CD4-positive, alpha-beta T cell treated with Interferon alpha-2 for 1 hour (primary cell): ENCODE measurements at regions not wholly inside any gene's neighbourhood (a gene's known extent, or its start where the extent isn't known, plus 50 kb on each side); places are given as distances from the start of the nearest gene placed in this dataset.

Source experiments
- DNase-seq, 2 donors: peaks; one replicate each; pipeline ENCODE4 v3.0.0-alpha.2; 2020 to 2022

DNA sequence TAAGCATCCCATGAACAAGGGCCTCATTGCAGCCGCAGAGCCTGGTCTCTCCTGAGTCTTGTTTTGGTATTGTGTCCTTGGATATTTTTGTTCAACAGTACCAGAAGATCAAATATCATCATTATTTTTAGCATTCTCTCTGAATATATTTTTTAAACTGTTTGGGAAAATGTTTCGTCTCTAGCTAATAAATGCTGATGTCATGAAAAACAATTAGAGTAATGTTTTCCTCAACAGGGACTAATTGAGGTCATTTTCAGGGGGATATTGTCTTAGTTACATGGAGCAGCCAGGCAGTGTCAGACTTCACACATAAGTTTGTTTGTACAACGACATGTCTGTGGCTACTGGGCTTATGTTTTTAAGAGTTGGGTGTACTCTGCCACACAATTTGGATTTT lies 805.3 kb upstream of the SOX9 start:
- no peak for DNase-seq

DNA sequence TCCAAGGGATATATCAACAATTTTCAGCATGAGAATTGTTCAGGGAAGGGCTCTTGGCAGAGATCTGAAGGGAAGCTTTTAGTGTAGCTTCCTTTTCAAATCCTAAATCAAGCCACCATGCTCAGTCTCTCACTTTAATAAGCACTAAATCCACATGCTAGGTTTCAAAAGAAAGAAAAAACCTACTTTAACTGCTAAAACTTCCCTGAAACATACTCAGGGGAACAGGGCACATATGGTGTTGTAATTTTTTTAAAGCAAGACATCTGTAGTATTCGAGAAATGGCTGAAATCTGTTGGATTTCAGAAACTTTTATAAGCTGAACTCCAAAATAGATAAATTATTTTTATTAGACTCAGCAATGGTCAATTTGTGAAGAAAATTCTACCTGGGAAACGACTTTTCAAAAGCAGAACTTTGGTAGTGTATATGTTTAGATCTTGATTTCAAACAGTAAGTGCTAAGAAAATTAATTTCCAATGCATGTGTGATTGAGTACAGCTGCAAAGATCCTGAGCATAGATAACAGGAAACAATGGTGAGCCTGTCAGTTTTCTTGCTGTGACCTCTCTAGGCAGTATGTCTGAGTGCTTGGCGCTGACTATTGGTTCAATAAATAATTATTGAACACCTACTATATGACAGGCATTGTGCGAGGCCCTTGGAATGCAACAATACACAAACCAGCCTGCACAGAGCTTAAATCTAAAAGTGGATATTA lies 804.5 kb upstream of the SOX9 start:
- no peak for DNase-seq

DNA sequence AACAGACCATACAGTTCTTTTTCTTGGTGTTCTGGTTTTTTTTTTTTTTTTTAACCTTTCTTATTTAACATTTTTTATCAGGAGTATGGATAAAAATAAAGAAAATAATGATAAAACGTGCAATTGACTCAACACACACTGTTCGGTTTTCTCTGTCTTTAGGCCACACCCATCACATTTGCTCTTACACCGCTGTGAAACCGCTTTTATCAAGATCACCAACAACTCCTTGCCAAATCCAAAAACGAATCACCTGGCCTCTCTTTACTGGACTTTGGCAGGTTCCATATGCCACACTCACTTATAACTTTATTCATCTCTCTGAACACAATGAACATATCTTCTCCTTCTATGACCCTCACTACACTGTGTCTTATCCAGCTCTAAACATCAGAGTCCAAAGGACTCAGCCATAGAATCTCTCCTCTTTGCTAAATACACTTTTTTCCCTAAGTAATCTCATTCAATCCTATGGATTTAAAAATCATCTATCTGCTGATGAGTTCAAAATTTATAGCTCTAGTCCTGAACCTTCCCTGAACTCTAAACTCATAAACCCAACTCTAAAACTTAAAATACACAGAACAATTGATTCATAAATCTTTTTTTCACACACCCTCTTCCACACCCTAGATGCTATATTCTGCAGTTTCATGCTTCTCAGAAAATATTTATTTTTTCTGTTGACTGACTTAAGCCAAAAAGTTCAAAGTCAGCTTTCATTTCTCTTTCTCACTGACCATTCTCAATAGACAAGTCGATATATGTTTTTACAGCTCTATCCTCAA lies 800.6 kb upstream of the SOX9 start:
- DNase-seq, result no peak

DNA sequence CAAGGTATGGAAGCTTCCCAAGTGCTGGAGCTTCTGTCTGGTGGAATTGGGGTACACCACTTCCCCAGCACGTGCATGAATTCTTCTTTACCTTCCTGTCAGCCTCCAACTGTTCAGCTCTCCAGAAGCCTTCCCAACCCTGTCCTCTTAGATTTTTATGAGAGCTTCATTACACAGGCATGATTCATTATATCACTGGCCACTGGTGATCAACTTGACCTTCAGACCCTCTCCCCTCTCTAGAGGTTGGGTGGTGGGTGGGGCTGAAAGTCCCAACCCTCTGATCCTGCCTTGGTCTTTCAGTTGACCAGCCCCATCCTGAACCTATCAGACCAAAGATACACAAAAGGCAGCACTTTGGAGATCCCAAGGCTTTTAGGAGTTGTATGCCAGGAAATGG lies 795.7 kb upstream of the SOX9 start:
- DNase-seq, result no peak

DNA sequence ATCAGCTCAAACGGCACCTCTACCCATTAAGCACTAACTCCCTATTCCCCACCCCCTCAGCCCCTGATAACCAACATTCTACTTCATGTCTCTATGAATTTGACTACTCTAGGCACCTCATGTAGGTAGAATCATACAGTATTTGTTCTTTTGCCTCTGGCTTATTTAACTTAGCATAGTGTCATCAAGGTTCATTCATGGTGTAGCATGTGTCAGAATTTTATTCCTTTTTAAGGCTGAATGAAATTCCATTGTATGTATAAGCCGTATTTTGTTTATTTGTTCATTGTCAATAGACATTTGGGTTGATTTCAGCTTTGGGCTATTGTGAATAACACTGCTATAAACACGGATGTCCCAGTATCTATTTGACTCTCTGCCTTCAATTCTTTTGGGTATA lies 794.9 kb upstream of the SOX9 start:
- DNase-seq, result no peak

DNA sequence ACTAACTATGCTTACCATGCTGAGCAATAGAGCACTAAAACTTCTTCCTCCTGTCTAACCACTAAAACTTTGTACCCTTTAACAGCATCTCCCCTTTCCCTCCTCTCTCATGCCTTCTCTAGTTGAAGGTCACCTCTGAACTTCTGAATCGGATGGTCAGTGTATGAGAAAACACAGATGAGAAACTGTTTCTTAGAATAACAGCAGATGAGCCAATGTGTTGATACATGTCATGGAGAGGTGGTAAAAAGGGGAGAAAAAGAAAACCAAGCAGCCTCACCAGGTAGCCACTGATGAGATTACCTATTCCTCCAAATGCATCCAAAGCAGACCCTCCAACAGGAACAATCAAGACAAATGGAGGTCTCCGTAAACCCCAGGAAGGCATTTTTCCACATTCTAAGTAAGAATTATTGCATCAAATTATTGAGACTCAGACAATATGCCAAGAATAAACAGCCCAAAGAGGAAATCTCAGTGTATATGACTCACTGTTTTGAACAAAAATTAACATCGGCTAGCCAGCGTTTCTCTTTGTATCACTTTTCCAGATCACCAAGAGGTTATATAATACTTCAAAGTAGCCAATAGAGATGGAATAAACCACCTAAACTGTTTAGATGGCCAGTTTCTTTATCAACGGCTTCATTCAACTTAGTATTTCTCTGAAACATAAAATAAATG lies 793.3 kb upstream of the SOX9 start:
- DNase-seq, result no peak

DNA sequence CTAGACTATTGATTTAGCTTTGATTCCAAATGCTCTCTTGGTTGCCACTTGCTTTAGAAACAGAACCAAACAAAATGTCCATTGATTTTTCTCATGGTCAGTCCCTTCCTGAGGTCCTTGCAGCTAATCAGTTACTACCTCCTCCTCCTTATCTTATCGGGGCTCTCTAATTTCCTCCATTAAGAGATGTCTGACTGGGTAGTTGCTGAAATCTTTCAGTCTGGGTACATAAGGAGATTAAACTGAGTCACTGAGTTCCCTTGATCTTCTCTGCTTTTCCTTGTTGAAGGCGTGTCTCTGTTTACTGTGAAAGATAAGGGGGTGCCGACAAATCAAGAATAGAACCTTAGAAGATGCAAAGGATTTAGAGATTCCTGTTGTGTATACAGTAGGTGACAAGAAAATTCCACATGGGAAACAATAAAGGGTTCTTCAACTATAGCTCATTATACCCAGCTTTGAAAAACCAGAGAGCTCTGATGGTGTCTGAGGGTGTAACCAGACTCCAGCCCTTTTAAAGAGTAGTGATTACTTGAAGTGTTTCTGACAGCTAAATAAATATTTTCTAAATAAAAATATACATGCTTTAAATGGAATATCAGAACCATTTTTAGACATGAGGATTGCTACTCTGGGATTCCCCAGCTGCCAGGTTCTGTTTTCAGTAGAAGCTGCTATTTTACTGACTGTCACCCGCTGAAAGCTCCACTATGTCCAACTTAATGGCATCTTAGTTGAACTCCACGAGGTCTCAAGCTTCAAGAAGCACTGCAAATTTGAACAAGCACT lies 791.3 kb upstream of the SOX9 start:
- no peak for DNase-seq

DNA sequence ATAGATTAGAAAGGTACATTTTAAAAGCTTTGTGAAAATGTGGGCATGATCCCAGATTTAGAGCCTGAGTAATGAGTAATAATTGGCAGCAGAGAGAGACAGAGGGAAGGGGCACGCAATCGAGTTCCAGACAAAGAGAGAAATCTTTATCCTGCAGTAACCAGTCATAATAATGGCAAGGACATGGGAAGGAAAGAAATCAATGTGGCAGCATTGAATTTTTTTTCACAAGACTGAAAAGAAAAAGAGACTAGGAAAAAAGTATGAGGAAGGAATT lies 790.8 kb upstream of the SOX9 start:
- DNase-seq, result no peak

DNA sequence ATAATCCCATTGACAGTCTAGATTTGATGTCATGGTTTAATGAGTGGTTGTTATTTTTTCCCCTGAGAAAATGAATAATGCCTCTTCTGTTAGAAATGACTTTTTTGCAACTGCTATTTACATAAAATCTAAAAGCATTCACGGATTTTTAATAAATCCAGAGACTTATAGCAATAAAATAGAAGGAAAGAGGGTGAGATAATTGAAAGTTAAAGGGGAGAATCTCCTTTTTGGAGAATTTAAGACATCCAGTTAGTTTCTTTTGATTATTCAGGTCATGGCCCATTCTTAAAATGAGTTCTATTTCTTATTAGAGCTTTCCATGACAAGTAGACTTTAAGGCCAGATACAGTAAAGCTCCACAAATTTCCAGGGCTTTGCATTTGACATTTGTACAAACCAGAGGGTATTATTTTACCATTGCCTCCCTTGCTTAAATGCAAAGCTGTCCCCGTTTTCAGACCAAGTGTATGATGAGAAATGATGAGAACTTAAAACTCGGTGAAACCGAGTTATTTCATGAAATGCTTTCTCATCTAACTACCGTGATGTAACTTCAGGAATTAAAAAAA lies 789.0 kb upstream of the SOX9 start:
- DNase-seq, result no peak

DNA sequence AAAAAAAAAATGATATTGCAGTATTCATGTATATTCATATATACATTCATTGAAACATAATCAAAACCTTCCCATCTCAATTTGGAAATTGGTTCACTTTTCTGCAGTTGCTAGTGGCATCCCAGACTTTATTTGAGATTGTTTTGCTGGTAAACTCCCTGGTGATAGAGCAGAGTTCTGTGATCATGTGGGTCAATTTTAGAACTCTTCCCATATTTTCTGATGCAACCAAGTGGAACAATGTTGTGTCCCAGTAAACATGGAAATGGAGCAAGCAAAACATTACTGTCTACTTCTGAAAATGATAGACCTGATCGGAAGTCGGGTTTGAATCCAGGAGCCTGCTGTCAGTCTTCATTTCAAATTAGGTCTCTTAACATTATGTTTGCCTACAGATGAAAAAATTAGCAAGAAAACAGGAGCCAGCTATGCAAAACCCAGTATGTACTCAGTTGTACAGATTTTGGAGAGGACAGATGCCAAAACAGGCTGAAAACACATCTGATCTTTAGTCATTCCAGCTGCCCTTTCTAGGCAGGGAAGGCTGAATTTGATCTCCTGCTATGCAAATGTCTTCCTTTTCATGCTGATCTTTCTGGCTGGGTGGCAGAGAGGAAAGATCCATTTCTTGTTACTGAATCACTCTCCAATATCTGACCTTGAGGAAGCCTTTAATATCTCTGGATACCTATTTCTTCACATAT lies 786.6 kb upstream of the SOX9 start:
- no peak for DNase-seq

DNA sequence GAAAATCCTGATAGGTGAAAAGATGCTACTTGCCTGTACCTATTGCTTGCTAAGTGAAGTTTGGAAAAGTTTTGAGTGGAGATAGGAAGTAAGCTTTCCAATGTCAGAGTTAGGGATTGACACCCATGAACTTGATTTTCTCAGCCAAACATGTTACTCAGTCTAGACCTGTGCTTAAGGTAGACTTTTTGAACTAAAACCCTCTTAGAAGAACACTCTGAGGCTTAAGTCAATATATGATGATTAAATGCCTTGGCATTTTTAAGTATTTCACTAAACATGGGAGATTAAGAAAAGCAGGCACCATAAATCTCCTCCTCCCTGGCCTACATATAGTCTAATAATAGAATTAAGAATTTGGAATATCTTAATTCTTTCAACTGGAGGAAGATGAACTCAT lies 785.6 kb upstream of the SOX9 start:
- DNase-seq, result no peak

DNA sequence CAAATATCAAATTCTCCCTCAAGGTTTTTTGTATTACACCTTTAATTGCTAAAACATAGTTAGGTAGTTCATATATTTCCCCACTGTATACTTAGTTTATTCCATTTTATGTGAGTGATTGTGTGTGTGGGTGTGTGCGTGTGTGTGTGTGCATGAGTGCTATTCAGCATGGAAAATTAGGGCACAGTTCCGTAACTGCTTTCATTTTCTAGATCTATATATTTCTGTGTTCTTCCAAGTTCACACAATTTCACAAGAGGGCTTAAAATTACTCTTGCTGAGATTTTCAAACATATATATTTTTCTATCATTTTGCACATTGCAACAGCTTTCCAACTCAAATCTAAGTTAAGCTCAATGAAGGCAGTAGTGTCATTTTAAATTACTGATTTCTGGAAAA lies 782.9 kb upstream of the SOX9 start:
- no peak for DNase-seq

DNA sequence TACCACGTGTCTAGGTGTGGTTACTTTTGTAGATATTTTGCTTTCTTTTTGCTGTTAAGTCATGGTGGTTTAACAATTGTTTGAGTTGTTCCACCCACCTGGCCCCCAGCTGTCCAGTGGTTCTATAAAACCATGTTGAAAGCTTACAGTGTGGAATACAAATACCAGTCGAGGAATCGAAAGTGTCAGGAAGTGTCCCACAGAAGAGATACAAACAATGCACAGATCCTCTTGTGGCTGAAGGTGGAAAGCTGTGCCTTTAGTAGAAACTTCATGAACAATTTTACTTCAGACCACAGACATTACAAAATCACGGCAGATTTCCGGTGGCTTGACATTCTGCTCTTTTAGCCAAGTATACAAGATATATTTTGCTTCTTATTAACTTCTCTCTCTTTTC lies 782.4 kb upstream of the SOX9 start:
- no peak for DNase-seq

DNA sequence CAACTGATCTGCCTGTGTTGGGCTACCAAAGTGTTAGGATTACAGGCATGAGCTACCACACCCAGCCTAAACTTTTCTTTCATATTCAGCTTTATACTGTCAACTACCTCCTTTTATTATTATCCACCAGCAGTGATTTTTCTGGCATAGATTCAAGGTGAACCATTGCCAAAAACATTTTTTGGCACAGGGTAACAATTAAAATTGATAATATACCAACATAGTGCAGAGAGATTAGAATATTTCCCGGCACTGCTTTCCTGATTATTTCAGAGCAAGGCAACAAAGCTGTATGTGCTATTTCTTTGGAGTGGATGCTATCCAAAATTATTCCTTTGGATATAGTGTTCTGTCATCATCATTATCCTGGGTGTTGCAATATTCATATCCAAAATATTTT lies 781.6 kb upstream of the SOX9 start:
- DNase-seq, result no peak

DNA sequence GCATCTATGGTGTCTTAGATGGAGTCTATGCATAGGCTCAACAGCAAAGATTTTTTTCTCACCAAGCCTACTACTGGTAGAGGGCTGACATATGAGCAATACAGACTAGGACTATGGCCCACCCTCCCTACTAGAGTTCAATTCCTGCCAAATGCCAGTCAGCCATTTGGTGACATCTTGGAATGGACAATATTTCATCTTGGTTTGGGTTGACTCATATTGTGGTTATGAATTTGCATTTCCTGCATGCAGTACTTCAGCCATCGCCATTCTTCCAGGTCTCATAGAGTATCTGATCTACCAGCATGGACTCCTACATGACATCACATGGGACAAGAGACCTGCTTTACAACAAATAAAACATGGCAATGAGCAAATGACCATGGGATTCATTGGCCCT lies 778.1 kb upstream of the SOX9 start:
- DNase-seq, result no peak

DNA sequence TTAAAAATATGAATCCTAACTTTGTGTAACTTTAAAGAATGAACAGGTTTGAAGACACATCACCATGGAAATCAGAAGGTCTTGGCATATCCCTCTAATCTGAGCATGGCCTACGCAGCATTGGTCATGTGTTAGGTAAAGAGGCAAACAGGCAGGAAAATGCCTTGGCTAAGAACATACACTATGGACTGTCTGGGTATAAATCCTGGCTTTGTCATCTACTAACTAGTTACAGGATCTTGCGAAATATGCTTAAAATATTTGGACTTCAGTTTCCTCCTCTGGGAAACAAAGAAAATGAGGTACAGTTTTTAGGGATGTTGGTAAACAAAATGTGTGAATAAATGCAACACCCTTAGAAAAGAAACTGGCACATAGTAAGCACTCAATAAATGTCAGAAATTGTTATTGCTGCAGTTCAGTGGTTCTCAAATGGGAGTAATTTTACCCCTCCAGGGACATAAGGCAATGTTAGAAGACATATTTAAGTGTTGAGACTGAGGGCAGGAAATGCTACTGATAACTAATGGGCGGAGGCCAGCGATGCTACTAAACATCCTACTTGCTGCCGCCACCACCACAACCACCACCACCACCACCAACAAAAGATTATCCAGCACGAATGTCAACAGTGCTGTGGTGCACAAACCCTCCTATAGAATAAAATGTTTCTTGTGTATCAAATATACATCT lies 770.8 kb upstream of the SOX9 start:
- DNase-seq, result no peak

DNA sequence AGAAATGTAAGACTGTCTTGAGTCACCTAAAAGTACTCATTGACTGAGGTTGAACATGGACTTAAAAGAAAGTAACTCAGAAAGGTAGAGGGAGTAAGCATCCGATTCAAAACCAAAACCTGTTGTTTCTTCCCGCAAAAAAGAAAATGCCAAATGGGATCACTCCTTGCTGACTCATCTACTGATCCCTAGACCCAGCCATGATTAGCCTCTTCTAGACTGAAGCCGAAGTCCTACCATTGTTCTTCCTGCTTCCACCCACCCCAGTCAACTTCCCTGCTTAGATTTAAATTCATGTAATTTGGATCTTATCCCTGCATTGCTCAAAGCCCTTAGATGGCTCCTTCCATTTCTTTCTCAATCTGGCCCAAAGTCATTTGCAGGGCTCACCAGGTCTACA lies 760.5 kb upstream of the SOX9 start:
- no peak for DNase-seq

DNA sequence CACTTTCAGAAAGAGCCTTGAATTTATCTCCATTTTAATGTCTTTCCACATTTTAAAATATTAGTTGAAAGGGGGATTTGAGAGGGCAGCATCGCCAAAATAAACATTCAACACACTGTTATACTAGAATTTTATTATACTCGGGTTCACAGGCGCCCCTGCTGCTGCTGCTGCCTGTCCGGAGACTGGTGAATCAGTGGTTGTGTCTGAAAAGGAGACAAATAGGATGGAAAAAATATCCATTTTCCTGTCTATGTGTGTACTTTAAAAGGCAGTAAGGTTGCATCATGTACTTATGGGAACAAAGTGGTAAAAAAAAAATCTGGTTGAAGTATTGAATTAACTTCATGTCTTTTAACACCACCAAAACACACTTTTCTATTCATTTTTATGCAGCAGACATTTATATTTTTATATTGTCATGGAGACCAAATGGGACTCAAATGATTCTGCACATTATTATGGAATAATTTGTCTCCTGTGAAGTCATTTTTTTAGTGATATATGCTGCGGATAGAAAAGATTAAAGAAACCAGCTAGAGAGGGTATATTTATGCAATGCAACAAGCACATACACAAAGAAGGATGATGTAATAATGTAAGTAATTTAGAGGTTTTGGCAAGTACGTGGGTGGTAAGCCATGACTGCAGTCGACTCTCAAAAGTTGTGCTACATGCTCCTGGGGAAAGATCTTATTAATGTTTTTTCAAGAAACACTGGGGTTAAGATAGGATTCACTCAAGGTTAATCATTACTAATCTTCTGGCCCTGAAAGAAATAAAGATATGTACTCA lies 759.0 kb upstream of the SOX9 start:
- DNase-seq, result no peak

DNA sequence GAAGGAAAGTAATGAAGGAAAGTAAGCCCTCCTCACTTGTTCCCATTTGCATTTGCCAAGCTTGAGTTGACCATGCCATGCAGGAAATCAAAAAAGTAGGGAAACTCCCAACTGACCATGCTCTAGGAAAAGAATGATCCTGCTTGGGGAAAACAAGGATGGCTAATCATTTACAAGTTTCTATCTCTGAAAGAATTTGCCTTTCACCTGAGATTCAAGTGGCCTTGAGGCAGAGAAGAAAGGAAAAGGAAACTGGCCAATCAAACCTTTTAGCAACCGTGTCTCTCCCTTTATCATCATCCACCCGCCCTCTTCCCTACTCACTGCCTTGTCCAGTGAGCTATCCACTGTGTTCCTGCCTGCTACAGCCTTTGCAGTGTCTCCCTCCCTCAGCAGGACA lies 757.2 kb upstream of the SOX9 start:
- no peak for DNase-seq

DNA sequence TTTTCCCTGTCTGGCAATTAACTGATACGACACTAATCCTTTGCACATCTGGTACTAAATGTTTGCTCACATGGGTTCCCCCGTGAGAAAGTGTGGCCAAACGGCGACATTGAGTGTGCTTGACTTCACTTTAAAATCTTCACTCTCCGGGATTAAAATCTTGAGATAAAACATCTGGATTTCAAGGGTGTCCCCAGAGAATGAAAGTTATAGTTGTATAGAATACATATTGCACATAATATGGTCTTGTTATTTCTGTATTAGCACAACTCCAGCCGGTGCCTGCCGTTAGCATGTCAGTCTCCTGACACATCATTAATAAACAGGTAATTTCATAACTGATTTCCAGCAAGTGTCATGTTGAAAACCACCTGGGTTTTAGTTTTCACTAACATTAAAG lies 749.0 kb upstream of the SOX9 start:
- DNase-seq, result no peak

DNA sequence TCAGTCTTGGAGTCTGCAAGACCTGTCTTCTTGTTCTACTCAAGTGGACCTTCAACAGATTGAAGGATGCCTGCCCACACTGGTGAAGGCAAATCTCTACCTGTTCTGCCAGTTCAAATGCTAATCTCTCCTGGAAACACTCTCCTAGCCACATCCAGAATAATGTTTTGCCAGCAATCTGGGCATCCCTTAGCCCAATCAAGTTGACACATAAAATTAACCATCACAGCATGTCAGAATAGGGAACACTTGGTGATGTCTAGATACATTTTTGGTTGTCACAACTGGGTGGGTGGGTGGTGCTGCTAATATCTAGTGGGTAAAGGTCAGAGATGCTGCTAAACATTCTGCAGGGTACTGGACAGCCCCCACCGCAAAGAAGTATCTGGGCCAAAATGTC lies 744.9 kb upstream of the SOX9 start:
- no peak for DNase-seq
